SIG-M5 treated with dmso at 0.1 percent for 504 hours (cell line): ENCODE measurements at regions not wholly inside any gene's neighbourhood (a gene's known extent, or its start where the extent isn't known, plus 50 kb on each side); places are given as distances from the start of the nearest gene placed in this dataset.

Source experiments
- DNase-seq: peaks from one replicate; lab custom pipeline; 2025; ENCODE audit not compliant: unreplicated experiment; lab: John Stamatoyannopoulos, UW

DNA sequence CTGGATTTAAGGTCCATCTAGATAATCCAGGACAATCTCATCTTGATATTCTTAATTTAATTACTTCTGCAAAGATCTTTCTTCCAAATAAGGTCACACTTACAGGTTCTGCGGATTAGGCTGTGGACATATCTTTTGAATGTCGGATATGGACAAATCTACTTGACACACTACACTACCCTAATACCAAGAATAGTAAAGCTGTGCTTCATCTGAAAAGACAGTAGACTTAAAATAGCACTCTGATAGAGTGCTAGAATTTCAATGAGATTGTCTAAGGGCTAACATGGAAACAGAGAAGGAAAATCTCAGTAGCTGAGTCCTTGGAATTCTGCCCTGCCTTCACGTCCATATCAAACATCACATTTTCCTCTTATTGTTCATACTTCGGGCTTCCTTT is 1238.0 kb downstream of the EPHA7 start:
- no peak for DNase-seq

DNA sequence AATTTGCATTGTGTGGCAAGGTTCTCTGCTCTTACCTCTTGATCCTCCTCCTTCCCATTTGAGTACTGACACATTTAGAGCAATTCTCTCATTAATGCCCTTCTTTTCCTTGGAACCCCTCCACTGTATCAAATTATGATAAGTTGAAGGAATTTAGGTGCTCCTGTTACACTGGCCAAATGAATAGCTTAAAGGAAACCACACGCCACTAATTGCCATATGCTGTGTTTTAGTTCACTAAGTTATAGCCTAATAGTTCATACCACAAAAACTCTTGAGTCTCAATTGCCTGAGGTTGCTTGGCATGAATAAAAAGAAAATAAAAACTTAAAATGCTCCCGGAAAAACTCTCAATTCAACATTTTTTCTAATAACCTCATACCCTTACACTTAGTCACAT is 1239.3 kb downstream of the EPHA7 start:
- DNase-seq = no peak

DNA sequence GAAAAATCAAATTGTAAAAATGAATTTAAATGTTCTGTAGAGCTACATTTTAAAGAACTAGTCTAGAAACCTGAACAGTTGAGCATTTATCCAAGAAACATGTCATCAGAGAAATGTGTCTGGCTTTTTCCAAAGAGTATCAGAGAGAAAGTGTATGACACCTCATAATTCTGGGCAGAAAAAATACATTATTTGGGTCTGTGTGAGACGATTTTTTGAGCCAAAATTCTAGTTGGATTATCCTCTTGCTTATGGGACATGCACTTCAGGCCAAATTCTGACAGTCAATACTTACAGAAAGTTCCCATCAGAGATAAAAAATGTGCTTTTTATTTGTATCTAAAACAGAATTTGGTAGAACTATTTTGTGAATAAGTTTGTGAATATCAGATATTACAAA is 1242.7 kb downstream of the EPHA7 start:
- no peak for DNase-seq

DNA sequence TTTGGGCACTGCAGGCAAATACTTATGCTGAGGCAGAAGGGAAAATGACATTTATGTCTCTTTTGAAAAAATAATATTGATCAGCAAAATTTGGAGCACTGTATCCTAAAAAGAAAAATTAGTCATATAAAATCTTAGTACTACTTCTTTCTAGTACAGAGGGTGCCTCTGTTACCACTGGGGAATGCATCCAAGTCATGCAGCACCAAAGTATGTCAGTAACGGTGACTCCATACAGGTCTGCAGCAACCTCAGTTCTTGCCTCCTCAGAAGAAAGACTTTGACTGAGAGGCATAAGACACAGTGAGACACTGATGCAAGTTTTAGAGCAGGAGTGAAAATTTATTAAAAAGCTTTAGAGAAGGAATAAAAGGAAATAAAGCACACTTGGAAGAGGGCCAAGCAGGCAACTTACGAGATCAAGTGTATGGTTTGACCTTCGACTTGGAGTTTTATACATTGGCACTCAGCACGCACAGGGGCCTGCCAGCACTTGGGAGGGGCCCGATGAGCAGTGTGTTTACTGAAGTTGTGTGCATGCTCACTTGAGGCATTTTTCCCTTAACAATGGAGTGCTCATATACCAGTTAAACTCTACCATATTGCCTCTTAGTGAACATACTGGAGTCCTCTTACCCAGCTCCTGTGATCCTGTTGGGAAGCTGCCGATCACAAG is 1244.8 kb downstream of the EPHA7 start:
- DNase-seq = no peak

DNA sequence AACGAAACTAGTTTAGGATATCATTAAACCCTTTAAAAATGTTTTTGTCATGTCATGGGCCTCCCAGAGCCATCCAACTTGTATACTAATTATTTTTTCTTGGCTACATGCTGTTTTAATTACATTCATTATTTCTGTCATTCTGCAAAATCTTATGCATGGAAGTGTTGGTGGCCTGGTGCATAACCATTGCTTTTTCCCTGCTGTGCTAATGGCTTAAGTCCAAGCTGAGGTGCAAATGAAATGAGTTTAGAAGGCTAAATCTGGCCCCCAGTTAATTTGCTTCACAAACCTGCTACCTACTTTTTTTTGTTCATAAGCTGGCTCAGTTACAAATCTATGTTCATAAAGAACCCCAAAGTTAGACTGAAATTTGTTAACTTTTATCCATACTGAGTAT is 1249.9 kb downstream of the EPHA7 start:
- DNase-seq = no peak

DNA sequence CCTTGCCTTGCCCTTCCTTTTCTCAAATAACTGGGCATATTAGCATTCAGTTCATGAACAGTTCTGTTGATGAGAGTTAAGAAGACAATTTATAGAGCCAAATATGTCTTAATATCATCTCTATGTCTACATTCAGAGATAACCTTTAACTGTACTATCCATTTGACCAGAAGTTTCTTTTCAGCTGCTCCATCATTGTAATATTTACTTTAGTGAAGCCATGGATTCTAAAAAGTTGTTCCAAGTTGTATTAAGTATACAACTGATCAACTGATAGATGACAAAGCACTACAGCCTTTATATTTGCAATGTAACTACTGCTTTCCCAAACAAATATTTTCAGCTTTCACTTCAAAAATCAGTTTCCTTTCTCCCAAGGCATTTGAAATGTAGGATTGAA is 1252.7 kb downstream of the EPHA7 start:
- no peak for DNase-seq

DNA sequence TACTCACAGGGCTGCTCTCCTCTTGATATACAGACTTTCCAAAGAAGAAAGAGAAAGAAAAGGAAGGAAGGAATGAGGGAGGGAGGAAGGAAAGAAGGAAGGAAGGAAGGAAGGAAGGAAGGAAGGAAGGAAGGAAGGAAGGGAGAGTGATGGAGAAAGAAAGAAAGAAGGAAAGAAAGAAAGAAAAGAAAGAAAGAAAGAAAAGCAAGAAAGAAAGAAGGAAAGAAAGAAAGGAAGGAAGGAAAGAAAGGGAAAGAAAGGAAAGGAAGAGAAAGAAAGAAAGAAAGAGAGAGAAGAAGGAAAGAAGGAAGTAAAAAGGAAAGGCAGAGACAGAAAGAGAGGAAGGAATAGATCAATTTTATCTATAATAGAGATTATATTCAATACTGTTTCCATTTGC is 1257.4 kb downstream of the EPHA7 start:
- DNase-seq = no peak

DNA sequence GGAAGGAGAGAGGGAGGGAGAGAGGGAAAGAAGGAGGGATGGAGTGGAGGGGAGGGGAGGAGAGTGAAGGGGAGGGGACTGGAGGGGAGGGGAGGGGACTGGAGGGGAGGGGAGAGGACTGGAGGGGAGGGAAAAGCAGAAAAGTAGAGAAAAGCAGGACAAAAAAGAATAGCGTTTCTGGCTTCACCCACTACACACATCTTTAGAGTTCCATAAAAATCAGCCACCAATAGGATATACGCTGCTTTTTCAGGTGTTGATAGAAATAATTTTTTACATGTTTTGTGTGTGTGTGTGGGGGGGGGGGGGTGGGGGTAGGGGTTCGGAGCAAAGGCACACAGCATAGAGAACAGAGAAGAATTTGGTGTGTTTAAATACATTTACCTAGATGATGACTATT is 1259.1 kb downstream of the EPHA7 start:
- DNase-seq = no peak

DNA sequence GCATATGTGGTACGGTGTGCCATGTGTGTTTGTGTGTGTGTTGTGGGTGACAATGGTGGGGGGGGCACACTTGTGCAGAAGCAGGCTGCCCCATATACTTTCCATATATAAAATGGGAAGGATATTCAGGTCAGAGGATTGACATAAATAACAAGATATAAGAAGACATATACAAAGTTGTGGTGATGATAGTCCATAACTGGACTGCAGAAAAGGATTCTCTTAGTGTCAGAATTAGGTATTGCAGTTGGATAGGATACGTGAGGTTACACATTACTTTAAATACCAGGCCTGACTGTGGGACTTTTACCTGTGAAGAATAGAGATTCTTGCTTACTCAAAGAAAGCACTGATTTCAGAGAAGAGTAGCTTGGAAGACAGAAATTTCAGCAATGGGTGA is 1260.3 kb downstream of the EPHA7 start:
- no peak for DNase-seq

DNA sequence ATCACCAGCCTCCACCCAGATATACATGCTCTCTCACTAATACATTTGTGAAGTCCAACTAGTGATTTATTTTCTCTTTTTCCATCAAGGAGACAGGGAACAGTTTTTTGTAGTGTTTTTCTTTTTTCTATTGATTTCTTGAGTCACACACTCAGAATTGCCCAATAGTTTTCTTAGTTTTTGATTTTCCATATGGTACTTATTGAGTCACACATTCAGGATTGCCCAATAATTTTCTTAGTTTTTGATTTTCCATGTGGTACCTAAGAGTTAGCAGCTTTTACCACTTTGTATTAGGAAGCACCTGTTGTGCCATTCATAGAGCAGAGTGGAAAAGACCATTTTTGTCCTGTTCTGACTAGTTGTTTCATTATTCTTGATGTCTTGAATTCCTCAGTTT is 1268.8 kb downstream of the EPHA7 start:
- no peak for DNase-seq

DNA sequence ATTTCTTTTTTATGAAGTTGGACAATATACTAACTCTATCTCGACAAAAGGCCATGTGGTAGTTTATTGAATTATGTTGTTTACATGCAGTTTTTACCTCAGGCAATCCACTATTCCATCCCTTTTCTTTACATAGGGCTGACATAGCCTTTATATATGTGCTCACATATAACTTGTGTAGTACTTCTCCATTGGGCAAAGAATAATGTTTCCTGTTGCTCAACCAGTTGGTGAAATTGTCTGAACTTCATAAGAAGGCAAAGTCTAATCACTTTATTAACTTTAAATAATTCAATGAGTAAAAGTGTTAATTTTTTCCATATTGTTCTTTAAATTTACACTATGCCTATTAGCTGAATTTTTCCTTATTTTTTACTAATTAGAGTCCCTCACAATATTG is 1272.1 kb downstream of the EPHA7 start:
- peak; percentile 19 for DNase-seq

DNA sequence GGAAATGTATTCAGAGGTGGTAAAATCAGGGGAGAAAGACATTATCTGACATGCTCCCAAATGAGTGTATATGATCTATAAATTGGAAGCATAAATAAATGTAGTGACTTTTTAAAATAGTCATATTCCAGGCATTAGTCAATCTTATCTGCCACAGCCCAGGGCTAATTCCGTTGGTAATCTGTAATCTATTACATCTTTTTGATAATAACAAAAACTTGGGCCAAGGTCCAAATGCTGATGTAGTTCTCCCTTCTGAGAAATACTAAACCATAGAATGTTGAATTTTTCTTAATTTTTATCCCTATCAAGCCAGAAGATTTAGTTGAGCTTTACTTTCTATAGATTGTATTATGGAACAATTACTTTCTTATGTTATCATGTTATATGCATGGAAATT is 1279.8 kb downstream of the EPHA7 start:
- DNase-seq = no peak

DNA sequence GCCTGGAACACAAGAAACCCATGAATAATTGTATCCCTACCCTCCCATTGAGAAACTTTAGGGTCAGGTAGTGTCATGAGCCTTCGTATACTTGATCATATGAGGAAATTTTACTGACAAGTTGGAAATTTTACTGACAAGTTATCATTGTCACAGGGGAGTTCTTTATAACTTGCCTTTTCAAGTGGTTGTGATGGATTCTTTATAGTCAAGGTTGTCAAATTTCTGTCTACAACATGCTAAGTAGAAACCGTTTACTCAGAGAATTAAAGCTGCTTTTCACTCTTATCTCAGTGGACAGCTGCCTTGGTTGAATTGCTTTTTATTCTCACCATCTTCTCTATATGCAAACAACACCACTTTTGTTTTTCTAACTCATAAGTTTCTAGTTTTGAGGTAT is 1286.4 kb downstream of the EPHA7 start:
- DNase-seq = no peak

DNA sequence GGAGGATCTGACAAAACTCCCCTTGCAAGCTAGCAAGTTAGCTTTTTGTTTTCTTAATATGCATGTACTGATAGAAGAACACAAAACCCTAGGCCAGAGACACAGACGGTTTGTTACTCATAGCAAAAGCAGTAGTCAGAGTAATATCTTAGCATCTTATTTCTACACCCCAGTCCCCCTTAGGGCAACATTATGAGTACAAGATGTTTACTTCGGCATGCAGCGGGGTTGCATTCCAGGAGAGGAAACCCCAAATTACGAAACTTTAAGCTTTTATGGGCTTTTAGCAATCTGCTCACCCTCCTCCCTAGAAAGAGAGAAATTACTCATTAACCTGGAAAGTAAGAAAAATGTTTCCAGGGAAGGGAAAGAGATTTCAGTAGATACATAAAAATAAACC is 1286.9 kb downstream of the EPHA7 start:
- peak; percentile 39 for DNase-seq

DNA sequence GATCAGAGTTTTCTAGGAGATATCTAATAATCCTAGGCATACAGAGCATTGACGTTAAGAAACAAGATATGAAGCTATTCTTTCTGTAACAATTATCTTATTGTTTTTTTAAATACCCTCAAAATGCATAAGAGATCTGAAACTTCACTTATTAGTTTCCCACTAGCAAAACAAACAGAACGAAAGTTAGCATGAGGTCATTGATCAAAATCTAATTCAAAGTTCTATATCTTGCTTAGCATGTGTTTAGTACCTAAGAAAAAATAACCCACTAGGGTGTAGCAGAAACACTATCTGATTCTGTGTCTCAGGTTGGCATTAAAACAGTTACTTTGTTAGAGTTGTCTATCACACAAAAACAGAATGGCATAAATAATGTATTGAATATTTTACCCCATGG is 1288.4 kb downstream of the EPHA7 start:
- no peak for DNase-seq

DNA sequence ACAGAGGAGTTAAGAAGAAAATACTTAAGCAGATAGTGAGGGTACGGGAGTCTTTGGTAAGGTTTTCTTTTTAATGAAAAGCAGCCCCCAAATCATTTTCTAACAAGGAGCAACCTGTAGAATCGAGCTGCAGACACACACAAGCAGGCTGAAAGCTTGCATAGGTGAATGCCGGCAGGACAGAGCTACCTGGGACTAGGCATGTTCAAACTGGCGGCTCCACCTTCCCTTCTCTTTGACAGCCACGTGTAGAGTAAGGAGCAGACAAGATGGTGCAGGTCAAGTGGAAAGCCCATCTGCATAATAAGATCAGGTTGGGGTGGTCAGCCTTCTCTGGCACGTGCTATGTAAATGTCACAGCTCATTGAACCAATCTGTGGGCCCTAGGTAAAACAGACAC is 1292.4 kb downstream of the EPHA7 start:
- DNase-seq = no peak

DNA sequence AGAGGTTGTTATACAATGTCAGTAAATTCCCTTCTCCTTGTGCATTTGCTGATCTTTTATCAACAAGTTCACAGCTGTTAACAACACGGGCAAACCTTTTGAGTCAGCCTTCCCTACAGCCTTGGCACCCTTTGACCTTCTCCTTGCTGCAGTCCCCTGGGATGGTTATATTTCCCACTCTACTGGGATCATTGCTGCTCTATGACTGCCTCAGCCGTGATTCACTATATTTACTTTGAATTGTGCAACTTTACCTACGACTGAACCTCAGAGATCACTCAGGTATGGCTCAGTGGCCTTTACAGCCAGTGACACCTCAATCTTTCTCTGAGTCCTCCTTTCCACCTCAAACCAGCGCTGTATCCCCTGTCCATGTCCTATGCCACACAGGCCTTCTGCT is 1293.3 kb downstream of the EPHA7 start:
- DNase-seq = no peak

DNA sequence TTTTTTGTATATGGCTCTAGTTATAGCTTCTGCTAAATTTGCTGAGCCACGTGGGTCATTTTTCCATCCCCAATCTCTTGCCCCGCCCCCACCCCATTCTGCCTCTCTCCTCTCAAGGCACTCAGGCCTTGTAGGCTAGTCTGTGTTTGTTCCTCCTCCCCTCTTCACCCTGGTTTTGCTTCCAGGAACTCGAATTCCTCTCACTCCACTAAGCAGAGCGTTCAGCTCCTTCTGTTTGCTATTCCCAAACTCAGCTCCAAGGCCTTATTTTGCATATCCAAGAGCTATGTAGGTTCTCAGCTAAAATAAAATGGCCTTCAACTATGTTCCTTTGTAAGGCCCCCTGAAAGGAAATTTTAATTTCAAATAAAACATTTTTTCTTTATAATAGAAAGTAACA is 1293.7 kb downstream of the EPHA7 start:
- DNase-seq = no peak

DNA sequence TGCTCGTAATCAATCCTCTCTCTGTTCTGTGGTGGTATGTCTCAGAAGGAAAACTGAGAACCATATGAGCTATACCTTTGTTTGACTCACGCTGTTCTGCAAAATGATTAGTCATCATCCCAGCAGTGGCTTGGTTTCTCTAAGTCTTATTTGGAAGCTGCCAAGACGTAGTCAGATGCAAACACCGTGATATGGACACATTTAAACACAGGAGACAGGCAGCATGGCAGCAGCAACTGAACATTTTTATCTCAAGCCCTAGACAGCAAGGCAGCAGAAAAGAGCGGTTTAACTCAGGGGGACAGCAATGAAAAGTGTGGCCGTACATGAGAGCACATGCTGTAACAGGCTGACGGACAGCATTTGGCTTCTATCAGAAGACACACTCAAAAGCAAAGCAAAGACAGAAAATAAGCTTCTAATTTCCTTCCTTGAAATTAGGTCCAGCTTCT is 1295.1 kb downstream of the EPHA7 start:
- DNase-seq = no peak

DNA sequence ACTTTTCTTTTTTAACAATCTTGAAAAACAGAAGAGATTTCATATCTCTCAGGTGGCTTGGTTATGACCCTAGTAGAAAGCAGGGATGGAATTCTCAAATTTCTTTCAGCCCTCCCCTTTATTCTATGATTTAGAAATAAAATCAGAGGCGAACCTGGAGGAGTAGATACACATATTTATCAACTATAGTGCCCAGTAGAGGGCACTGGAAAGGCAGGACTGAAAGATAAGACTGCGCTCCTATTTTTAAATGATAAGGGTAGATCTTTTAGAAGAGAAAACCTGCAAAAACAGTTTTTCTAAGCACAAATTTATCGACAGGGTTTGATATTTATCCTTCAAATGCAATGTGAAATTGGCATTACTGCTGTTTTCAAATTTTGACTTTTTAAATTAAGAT is 1296.6 kb downstream of the EPHA7 start:
- DNase-seq = peak; percentile 22

DNA sequence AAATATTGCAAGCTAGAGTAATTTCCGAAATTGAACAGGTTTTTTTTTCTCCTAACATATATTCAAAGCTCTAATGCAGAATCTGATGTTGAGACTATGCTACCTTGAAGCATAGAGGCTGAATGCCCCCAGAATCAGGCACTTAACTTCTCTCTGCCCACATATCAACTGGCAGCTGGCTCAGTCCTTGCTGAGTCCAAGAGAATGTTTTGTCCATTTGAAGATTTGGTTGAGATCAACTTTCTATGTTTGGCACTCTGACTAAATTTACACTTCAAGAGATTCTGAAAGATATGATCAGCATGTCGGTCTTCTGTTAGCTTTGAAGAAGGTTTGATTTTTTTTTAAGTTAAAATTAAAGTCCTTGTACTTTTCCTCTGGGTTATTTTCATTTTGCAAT is 1298.1 kb downstream of the EPHA7 start:
- no peak for DNase-seq

DNA sequence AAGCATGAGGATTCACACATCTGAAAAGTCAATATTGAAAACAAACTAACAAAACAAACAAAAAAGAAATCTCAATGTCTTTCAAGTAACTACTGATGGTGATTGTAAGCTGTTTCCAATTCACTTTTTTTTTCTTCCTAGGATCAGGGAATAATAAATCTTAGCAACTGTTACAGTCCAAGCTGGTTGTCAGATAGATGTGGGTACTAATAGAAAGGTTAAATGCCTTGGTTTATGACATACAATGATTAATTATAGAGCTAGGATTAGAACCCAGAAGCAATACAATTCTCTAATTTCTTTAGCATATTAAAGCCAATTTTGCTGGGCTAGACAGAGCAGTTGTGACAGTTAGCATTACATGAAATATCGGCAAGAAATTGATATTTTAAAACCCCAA is 1301.6 kb downstream of the EPHA7 start:
- DNase-seq = no peak

DNA sequence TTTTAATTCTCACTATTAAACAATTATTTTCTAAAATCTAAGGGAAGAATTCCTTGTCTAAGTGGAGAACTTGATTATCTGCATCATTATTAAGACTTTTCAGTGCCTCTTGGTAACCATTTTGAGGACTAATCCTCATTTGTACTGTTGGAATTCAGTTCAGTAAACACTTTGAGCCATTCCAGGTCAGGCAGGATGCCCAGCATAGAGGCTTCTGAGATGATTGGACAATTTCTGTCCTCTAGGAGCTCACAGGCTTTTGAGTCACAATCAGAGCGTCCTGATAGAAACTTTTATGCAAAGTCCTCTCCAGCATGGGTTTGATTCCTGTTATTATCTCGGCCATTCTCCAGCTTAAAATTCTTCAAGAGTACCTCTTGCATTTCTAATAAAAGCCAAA is 1304.6 kb downstream of the EPHA7 start:
- DNase-seq = no peak
